Naive thymus-derived CD4-positive, alpha-beta T cell (primary cell): ENCODE measurements at regions not wholly inside any gene's neighbourhood (a gene's known extent, or its start where the extent isn't known, plus 50 kb on each side); places are given as distances from the start of the nearest gene placed in this dataset.
"Not testable (repeated sequence)": the region's sequence is repeated elsewhere in the genome, so short reads cannot be mapped to it uniquely, and the experiment has no call there.

Experiments
- ATAC-seq: fragments of 150-1000 bp; cut with Tn5 transposase; 2 replicates; pipeline ENCODE4 v1.10.0; 2021; ENCODE audit warnings: mild to moderate bottlenecking, moderate library complexity
- CTCF ChIA-PET: fragments of 350-600 bp; sonication (Branson Sonifier 250); formaldehyde crosslinking; loops from one replicate; lab custom pipeline; 2021; ENCODE audit warnings: antibody characterized with exemption; lab: Charles Lee
- POLR2A ChIA-PET: fragments of 350-600 bp; sonication (Branson Sonifier 250); formaldehyde crosslinking; loops from one replicate; lab custom pipeline; 2021; ENCODE audit warnings: antibody characterized with exemption, inconsistent platforms; lab: Charles Lee
- DNase-seq, 9 donors: peaks; one replicate each; pipeline versions ENCODE4 v3.0.0 to v3.0.0-alpha.2; 2020 to 2022; ENCODE audit warnings: mixed read lengths in 1 of 9
- H3K27ac ChIP-seq: one replicate; pipeline ENCODE4 v1.7.0; 2013; ENCODE audit warnings: mild to moderate bottlenecking, low read depth, low read length, moderate library complexity
- H3K27me3 ChIP-seq, 2 donors: one replicate each; pipeline ENCODE4 v1.7.0; 2013; ENCODE audit warnings: low read length in 2 of 2, mild to moderate bottlenecking in 2 of 2, moderate library complexity in 2 of 2; ENCODE audit not compliant: control insufficient read depth in 2 of 2, insufficient read depth in 2 of 2
- H3K36me3 ChIP-seq, 3 experiments: 1 replicate in 2 of 3; 2 replicates in 1 of 3; pipeline ENCODE4 v1.7.0; 2013; ENCODE audit warnings: low read length in 3 of 3, mild to moderate bottlenecking in 3 of 3, moderate library complexity in 1 of 3; ENCODE audit not compliant: insufficient read depth in 3 of 3, control insufficient read depth in 2 of 3
- H3K4me1 ChIP-seq, 2 donors: one replicate each; pipeline ENCODE4 v1.7.0; 2013; ENCODE audit warnings: low read length in 2 of 2, mild to moderate bottlenecking in 2 of 2, moderate library complexity in 1 of 2; ENCODE audit not compliant: control insufficient read depth in 2 of 2, insufficient read depth in 2 of 2
- H3K4me3 ChIP-seq: 2 replicates; pipeline ENCODE4 v1.7.0; 2013; ENCODE audit warnings: mild to moderate bottlenecking, low read length
- H3K9me3 ChIP-seq, 3 experiments: 1 replicate in 2 of 3; 2 replicates in 1 of 3; pipeline ENCODE4 v1.7.0; 2013; ENCODE audit warnings: low read length in 3 of 3; ENCODE audit not compliant: control insufficient read depth in 2 of 3
- H3K27ac Mint-ChIP-seq, 9 donors: one replicate each; pipeline ENCODE4 v1.8.0; 2020 to 2022; ENCODE audit warnings: mixed read lengths in 9 of 9, mild to moderate bottlenecking in 8 of 9, moderate library complexity in 5 of 9, inconsistent platforms in 2 of 9
- H3K27me3 Mint-ChIP-seq, 5 donors: one replicate each; pipeline ENCODE4 v1.8.0; 2021 to 2022; ENCODE audit warnings: mixed read lengths in 5 of 5, mild to moderate bottlenecking in 1 of 5
- H3K36me3 Mint-ChIP-seq, 5 donors: one replicate each; pipeline ENCODE4 v1.8.0; 2020 to 2022; ENCODE audit warnings: mixed read lengths in 5 of 5, mild to moderate bottlenecking in 3 of 5, inconsistent platforms in 1 of 5
- H3K4me1 Mint-ChIP-seq, 7 donors: one replicate each; pipeline ENCODE4 v1.8.0; 2020 to 2022; ENCODE audit warnings: mixed read lengths in 7 of 7, mild to moderate bottlenecking in 3 of 7, inconsistent platforms in 1 of 7
- H3K4me3 Mint-ChIP-seq, 10 donors: one replicate each; pipeline ENCODE4 v1.8.0; 2020 to 2022; ENCODE audit warnings: mild to moderate bottlenecking in 10 of 10, mixed read lengths in 10 of 10, moderate library complexity in 6 of 10, inconsistent platforms in 2 of 10
- H3K9me3 Mint-ChIP-seq, 11 donors: one replicate each; pipeline ENCODE4 v1.8.0; 2020 to 2022; ENCODE audit warnings: mixed read lengths in 11 of 11, mild to moderate bottlenecking in 4 of 11, inconsistent platforms in 1 of 11, moderate library complexity in 1 of 11
- intact Hi-C, 2 donors: fragments of 100-400 bp; cut with micrococcal nuclease; formaldehyde crosslinking; loops; one replicate each; pipeline ENCODE4 v1.15.1; 2023

GRCh38 chr2:87476223-87476872, 271.5 kb upstream of the PLGLB2 start:
- DNase-seq, H3K27ac ChIP-seq, intact Hi-C loops, H3K27me3 ChIP-seq, POLR2A ChIA-PET, H3K4me3 ChIP-seq, H3K9me3 ChIP-seq, H3K9me3 Mint-ChIP-seq, H3K27me3 Mint-ChIP-seq, H3K36me3 ChIP-seq, CTCF ChIA-PET, H3K4me1 ChIP-seq: not testable (repeated sequence)
- Mint-ChIP-seq H3K36me3 (peaks cover 0 to 17% (median 0%) of the 10 kb centered on the region in 5 donors), H3K4me3 (peak overlapping the region in 2 of 10 donors; percentile 0 to 60), H3K27ac (peak overlapping the region in 6 of 9 donors; percentile 10 to 86 (median 66)), H3K4me1 (peaks cover 0 to 18% (median 1%) of the 10 kb centered on the region in 7 donors)
- peak; percentile 79 for ATAC-seq

- H3K36me3 Mint-ChIP-seq: peaks cover 0 to 17% (median 0%) of the 10 kb centered on the region in 5 donors
- POLR2A ChIA-PET, H3K4me3 ChIP-seq: not testable (repeated sequence)
Measured at GRCh38 chr2:87476936-87477335, 271.0 kb upstream of the PLGLB2 start.

GRCh38 chr2:87477669-87478428, 270.0 kb upstream of the PLGLB2 start:
- H3K36me3 ChIP-seq, H3K27ac ChIP-seq, H3K27me3 ChIP-seq, H3K9me3 Mint-ChIP-seq, CTCF ChIA-PET, POLR2A ChIA-PET, H3K9me3 ChIP-seq, H3K27me3 Mint-ChIP-seq, H3K4me1 ChIP-seq, intact Hi-C loops, H3K4me3 ChIP-seq, DNase-seq, ATAC-seq: not testable (repeated sequence)
- peaks cover 0 to 22% (median 0%) of the 10 kb centered on the region in 5 donors for H3K36me3 Mint-ChIP-seq
- peak overlapping the region in 1 of 10 donors; percentile 23 for H3K4me3 Mint-ChIP-seq
- peak overlapping the region in 1 of 9 donors; percentile 18 for H3K27ac Mint-ChIP-seq
- peaks cover 0 to 24% (median 1%) of the 10 kb centered on the region in 7 donors for H3K4me1 Mint-ChIP-seq

More at GRCh38 chr2:87476936-87477335, 271.0 kb upstream of the PLGLB2 start:
- intact Hi-C loops, H3K36me3 ChIP-seq, CTCF ChIA-PET, H3K27me3 Mint-ChIP-seq, H3K27me3 ChIP-seq, H3K9me3 ChIP-seq, H3K4me1 ChIP-seq, H3K9me3 Mint-ChIP-seq, H3K27ac ChIP-seq: not testable (repeated sequence)
- peak in 1 of 9 donors; percentile 52 for DNase-seq
- Mint-ChIP-seq H3K4me1 (peaks cover 0 to 18% (median 1%) of the 10 kb centered on the region in 7 donors), H3K27ac (peak overlapping the region in 5 of 9 donors; percentile 58 to 71 (median 63)), H3K4me3 (peak overlapping the region in 1 of 10 donors; percentile 60)
- peak; percentile 62 for ATAC-seq

GRCh38 chr2:87478911-87479310, 269.0 kb upstream of the PLGLB2 start:
- Mint-ChIP-seq H3K36me3 (peaks cover 0 to 22% (median 0%) of the 10 kb centered on the region in 5 donors), H3K4me1 (peaks cover 0 to 29% (median 3%) of the 10 kb centered on the region in 7 donors)
- H3K27me3 Mint-ChIP-seq, H3K36me3 ChIP-seq, CTCF ChIA-PET, H3K27me3 ChIP-seq, H3K4me1 ChIP-seq, intact Hi-C loops, ATAC-seq, H3K9me3 Mint-ChIP-seq, H3K27ac Mint-ChIP-seq, H3K4me3 ChIP-seq, H3K9me3 ChIP-seq, DNase-seq, POLR2A ChIA-PET, H3K27ac ChIP-seq, H3K4me3 Mint-ChIP-seq: not testable (repeated sequence)

- H3K9me3 Mint-ChIP-seq, H3K4me1 ChIP-seq, CTCF ChIA-PET, intact Hi-C loops, H3K4me3 ChIP-seq, POLR2A ChIA-PET, ATAC-seq, H3K36me3 ChIP-seq, DNase-seq, H3K27ac ChIP-seq, H3K27me3 Mint-ChIP-seq, H3K27me3 ChIP-seq, H3K9me3 ChIP-seq: not testable (repeated sequence)
- Mint-ChIP-seq H3K36me3 (peaks cover 0 to 15% (median 0%) of the 10 kb centered on the region in 5 donors), H3K4me1 (peaks cover 0 to 24% (median 5%) of the 10 kb centered on the region in 7 donors), H3K27ac (peak overlapping the region in 6 of 9 donors; percentile 38 to 93 (median 68)), H3K4me3 (peak overlapping the region in 4 of 10 donors; percentile 39 to 70 (median 50))
Measured at GRCh38 chr2:87483093-87483680, 264.7 kb upstream of the PLGLB2 start.

GRCh38 chr2:87484363-87484762, 263.5 kb upstream of the PLGLB2 start:
- ATAC-seq, CTCF ChIA-PET, H3K4me1 ChIP-seq, H3K27me3 Mint-ChIP-seq, H3K27me3 ChIP-seq, H3K27ac ChIP-seq, DNase-seq, H3K9me3 Mint-ChIP-seq, POLR2A ChIA-PET, H3K9me3 ChIP-seq, intact Hi-C loops, H3K36me3 ChIP-seq, H3K4me3 ChIP-seq: not testable (repeated sequence)
- Mint-ChIP-seq H3K4me1 (peaks cover 0 to 24% (median 7%) of the 10 kb centered on the region in 7 donors), H3K36me3 (peaks cover 0 to 15% (median 0%) of the 10 kb centered on the region in 5 donors), H3K4me3 (peak overlapping the region in 1 of 10 donors; percentile 35), H3K27ac (peak overlapping the region in 2 of 9 donors; percentile 32 to 58)
